ENCODE measurements at regions not wholly inside any gene's neighbourhood (a gene's known extent, or its start where the extent isn't known, plus 50 kb on each side); places are given as distances from the start of the nearest gene placed in this dataset.

DNA sequence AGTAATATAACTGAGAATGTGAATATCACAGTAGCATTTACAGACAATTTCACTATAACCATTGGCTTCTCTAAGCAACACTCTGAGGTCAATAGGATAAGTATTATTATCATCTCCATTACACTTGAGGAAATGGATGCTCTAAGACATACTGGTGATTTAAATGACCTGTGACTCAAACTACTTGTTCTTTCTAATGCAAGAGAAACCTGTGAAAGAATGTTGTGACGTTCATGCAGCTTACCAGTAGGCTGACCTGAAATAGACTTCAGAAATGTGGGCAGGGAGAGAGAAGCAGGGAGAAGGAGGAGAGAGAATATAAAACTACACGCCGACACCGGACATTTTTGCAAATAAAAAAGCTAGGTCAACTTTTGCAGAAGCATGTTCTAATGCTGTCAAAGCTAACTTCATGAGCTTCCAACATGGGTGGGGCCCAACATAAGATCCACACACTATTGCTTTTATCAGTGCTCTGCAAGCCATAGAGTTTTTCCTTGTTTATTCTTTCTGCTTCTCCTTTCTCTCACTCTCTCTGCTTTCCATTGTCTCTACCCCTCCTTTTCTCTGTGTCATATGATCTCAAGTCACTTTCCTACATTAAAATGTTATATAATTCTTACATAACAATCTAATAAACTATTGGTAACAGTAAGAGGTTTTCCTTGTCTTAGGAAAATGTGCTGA, 217.6 kb upstream of the FN1 start:
- no peak for TF ChIP-seq POLR2A (IDR thresholded peaks at IDR 0.05)
- TF ChIP-seq, protein P1, sequence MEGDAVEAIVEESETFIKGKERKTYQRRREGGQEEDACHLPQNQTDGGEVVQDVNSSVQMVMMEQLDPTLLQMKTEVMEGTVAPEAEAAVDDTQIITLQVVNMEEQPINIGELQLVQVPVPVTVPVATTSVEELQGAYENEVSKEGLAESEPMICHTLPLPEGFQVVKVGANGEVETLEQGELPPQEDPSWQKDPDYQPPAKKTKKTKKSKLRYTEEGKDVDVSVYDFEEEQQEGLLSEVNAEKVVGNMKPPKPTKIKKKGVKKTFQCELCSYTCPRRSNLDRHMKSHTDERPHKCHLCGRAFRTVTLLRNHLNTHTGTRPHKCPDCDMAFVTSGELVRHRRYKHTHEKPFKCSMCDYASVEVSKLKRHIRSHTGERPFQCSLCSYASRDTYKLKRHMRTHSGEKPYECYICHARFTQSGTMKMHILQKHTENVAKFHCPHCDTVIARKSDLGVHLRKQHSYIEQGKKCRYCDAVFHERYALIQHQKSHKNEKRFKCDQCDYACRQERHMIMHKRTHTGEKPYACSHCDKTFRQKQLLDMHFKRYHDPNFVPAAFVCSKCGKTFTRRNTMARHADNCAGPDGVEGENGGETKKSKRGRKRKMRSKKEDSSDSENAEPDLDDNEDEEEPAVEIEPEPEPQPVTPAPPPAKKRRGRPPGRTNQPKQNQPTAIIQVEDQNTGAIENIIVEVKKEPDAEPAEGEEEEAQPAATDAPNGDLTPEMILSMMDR (IDR thresholded peaks at IDR 0.05) = no peak
